ENCODE measurements at regions not wholly inside any gene's neighbourhood (a gene's known extent, or its start where the extent isn't known, plus 50 kb on each side); places are given as distances from the start of the nearest gene placed in this dataset.

DNA sequence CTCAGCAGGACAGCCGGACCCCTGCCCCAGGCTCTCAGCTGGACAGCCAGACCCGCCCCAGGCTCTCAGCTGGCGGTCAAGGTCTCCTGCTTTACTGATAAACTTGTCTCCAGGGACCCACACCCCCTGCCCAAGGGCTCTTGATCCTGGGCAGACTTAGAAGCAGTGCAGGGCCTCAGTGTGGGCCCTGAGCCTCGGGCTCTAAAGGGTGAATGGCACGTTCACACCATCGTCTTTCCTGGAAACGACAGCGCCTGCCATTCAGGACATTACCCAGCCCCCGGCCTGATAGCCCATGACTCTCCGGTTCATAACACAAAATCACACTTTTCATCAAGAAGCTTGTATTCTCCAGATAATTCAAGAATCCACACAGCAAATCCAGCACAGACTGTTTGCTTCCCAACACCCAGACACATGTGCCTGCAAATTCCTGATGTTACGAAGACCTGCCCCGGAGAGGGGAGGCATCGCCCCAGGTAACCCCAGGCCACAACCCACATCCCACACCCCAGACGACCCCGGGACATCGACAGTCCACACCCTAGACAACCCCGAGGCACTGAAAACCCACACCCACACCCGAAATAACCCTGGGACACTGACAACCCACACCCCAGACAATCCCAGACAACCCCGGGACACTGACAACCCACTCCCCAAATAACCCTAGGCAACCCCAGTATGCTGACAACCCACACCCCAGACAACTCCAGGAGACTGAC lies 136.8 kb downstream of the FAM53A start:
- TF ChIP-seq, protein P1, sequence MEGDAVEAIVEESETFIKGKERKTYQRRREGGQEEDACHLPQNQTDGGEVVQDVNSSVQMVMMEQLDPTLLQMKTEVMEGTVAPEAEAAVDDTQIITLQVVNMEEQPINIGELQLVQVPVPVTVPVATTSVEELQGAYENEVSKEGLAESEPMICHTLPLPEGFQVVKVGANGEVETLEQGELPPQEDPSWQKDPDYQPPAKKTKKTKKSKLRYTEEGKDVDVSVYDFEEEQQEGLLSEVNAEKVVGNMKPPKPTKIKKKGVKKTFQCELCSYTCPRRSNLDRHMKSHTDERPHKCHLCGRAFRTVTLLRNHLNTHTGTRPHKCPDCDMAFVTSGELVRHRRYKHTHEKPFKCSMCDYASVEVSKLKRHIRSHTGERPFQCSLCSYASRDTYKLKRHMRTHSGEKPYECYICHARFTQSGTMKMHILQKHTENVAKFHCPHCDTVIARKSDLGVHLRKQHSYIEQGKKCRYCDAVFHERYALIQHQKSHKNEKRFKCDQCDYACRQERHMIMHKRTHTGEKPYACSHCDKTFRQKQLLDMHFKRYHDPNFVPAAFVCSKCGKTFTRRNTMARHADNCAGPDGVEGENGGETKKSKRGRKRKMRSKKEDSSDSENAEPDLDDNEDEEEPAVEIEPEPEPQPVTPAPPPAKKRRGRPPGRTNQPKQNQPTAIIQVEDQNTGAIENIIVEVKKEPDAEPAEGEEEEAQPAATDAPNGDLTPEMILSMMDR (IDR thresholded peaks at IDR 0.05) = no peak
- TF ChIP-seq POLR2A (IDR thresholded peaks at IDR 0.05) = no peak
